H1 (cell line): ENCODE measurements at regions not wholly inside any gene's neighbourhood (a gene's known extent, or its start where the extent isn't known, plus 50 kb on each side); places are given as distances from the start of the nearest gene placed in this dataset.

ENCODE experiments used
- CTCF ChIA-PET: fragments of 300-600 bp; sonication (Branson Sonifier 250); formaldehyde crosslinking; loops from one replicate; lab custom pipeline; 2021; ENCODE audit not compliant: partially characterized antibody; lab: Charles Lee
- POLR2A ChIA-PET: fragments of 300-600 bp; sonication (Branson Sonifier 250); formaldehyde crosslinking; loops from one replicate; lab custom pipeline; 2021; ENCODE audit warnings: inconsistent platforms; ENCODE audit not compliant: partially characterized antibody; lab: Charles Lee
- DNase-seq, 2 experiments: peaks; one replicate each; pipeline versions ENCODE4 v3.0.0 to v3.0.0-alpha.2; 2010 to 2022; ENCODE audit warnings: low spot score in 2 of 2, low read depth in 1 of 2, mixed read lengths in 1 of 2
- FAIRE-seq: peaks from 2 replicates; lab custom pipeline; 2011; peaks lifted over from hg19 to GRCh38; lab: Jason Lieb, UNC
- H2AFZ ChIP-seq: 2 replicates; pipeline ENCODE4 v1.8.1; 2012; ENCODE audit warnings: low read length, inconsistent platforms
- H2AK5ac ChIP-seq: 2 replicates; pipeline ENCODE4 v1.6.1; 2013; ENCODE audit warnings: low read depth, low read length
- H2BK120ac ChIP-seq: replicated peaks from 2 replicates; pipeline ENCODE3; 2013; ENCODE audit warnings: low read depth, low read length, inconsistent platforms
- H2BK12ac ChIP-seq: 2 replicates; pipeline ENCODE4 v1.6.1; 2013; ENCODE audit warnings: low read depth, low read length
- H2BK15ac ChIP-seq: 2 replicates; pipeline ENCODE4 v1.6.1; 2013; ENCODE audit warnings: low read length
- H2BK20ac ChIP-seq: 2 replicates; pipeline ENCODE4 v1.6.1; 2013; ENCODE audit warnings: low read length
- H2BK5ac ChIP-seq: 2 replicates; pipeline ENCODE4 v1.6.1; 2013; ENCODE audit warnings: low read depth, low read length
- H3K14ac ChIP-seq: 2 replicates; pipeline ENCODE4 v1.6.1; 2013; ENCODE audit warnings: inconsistent platforms; ENCODE audit not compliant: insufficient read length
- H3K18ac ChIP-seq: 2 replicates; pipeline ENCODE4 v1.6.1; 2013; ENCODE audit warnings: low read length; ENCODE audit errors: extremely low read depth
- H3K23ac ChIP-seq: 2 replicates; pipeline ENCODE4 v1.6.1; 2013; ENCODE audit warnings: inconsistent platforms; ENCODE audit not compliant: insufficient read length
- H3K23me2 ChIP-seq: 2 replicates; pipeline ENCODE4 v1.6.1; 2013; ENCODE audit warnings: low read depth, low read length
- H3K27ac ChIP-seq: 2 replicates; pipeline ENCODE4 v1.6.1; 2011; ENCODE audit warnings: low read depth, low read length, inconsistent platforms
- H3K27me3 ChIP-seq, 4 experiments: replicated peaks in 1 of 4; 1 replicate in 1 of 4; 2 replicates in 3 of 4; pipeline versions ENCODE4 v1.6.1 to v1.8.1; 2011 to 2013; ENCODE audit warnings: low read length in 3 of 4, mild to moderate bottlenecking in 3 of 4, inconsistent platforms in 2 of 4, mixed read lengths in 2 of 4, moderate library complexity in 1 of 4; ENCODE audit not compliant: control insufficient read depth in 3 of 4, insufficient read depth in 3 of 4; ENCODE audit errors: extremely low read depth in 1 of 4
- H3K36me3 ChIP-seq, 4 experiments: 2 replicates each; pipeline versions ENCODE4 v1.6.1 to v1.8.1; 2011 to 2013; ENCODE audit warnings: mild to moderate bottlenecking in 4 of 4, low read length in 3 of 4, moderate library complexity in 2 of 4, control low read depth in 1 of 4, inconsistent platforms in 1 of 4; ENCODE audit not compliant: insufficient read depth in 4 of 4, control insufficient read depth in 2 of 4
- H3K4ac ChIP-seq: replicated peaks from 2 replicates; pipeline ENCODE3; 2013; ENCODE audit warnings: low read length, low read depth, mixed read lengths, inconsistent platforms; ENCODE audit not compliant: insufficient read length
- H3K4me1 ChIP-seq, 4 experiments: replicated peaks in 1 of 4; 1 replicate in 1 of 4; 2 replicates in 3 of 4; pipeline versions ENCODE4 v1.6.1 to v1.8.1; 2011 to 2013; ENCODE audit warnings: low read length in 3 of 4, inconsistent platforms in 2 of 4, mixed read lengths in 1 of 4; ENCODE audit not compliant: insufficient read depth in 4 of 4, control insufficient read depth in 3 of 4
- H3K4me2 ChIP-seq, 2 experiments: 2 replicates each; pipeline versions ENCODE4 v1.6.1 to v1.8.1; 2011 to 2013; ENCODE audit warnings: low read depth in 2 of 2, low read length in 2 of 2, control low read depth in 1 of 2, inconsistent platforms in 1 of 2, mild to moderate bottlenecking in 1 of 2; ENCODE audit not compliant: insufficient read depth in 1 of 2
- H3K4me3 ChIP-seq, 4 experiments: fragments of 200-600, 300-600 bp in 1 of 4; sonication (generic), shearing (Covaris generic), sonication (Bioruptor Twin) in 1 of 4; 2 replicates each; pipeline versions ENCODE4 v1.5.1 to v1.8.1; 2011 to 2016; ENCODE audit warnings: low read length in 4 of 4, low read depth in 3 of 4, control low read depth in 2 of 4, inconsistent platforms in 2 of 4, mild to moderate bottlenecking in 2 of 4, mixed read lengths in 1 of 4, moderate library complexity in 1 of 4; ENCODE audit not compliant: insufficient read depth in 2 of 4; ENCODE audit errors: extremely low read depth in 1 of 4
- H3K56ac ChIP-seq: replicated peaks from 2 replicates; pipeline ENCODE3; 2013; ENCODE audit warnings: low read depth, mild to moderate bottlenecking, mixed read lengths, low read length, inconsistent platforms; ENCODE audit not compliant: insufficient read length
- H3K79me1 ChIP-seq: 2 replicates; pipeline ENCODE4 v1.6.1; 2013; ENCODE audit warnings: low read depth, low read length, control low read depth
- H3K79me2 ChIP-seq, 2 experiments: 2 replicates each; pipeline versions ENCODE4 v1.6.1 to v1.8.1; 2012 to 2013; ENCODE audit warnings: low read length in 2 of 2, mild to moderate bottlenecking in 2 of 2, inconsistent platforms in 1 of 2; ENCODE audit not compliant: insufficient read depth in 2 of 2, control insufficient read depth in 1 of 2
- H3K9ac ChIP-seq, 4 experiments: replicated peaks in 1 of 4; 1 replicate in 1 of 4; 2 replicates in 3 of 4; pipeline versions ENCODE4 v1.6.1 to v1.8.1; 2011 to 2013; ENCODE audit warnings: low read depth in 3 of 4, low read length in 3 of 4, control low read depth in 2 of 4, mild to moderate bottlenecking in 2 of 4, moderate library complexity in 2 of 4, inconsistent platforms in 1 of 4; ENCODE audit errors: extremely low read depth in 1 of 4
- H3K9me3 ChIP-seq, 2 experiments: 2 replicates each; pipeline versions ENCODE4 v1.6.1 to v1.8.1; 2012 to 2013; ENCODE audit warnings: mild to moderate bottlenecking in 2 of 2, moderate library complexity in 2 of 2, control low read depth in 1 of 2, inconsistent platforms in 1 of 2, low read depth in 1 of 2, low read length in 1 of 2, mixed read lengths in 1 of 2; ENCODE audit not compliant: insufficient read depth in 2 of 2
- H4K20me1 ChIP-seq, 2 experiments: replicated peaks in 1 of 2; 2 replicates each; pipeline versions ENCODE3 to v1.8.1; 2011 to 2013; ENCODE audit warnings: inconsistent platforms in 2 of 2, low read length in 2 of 2, mild to moderate bottlenecking in 1 of 2; ENCODE audit not compliant: insufficient read depth in 2 of 2, control insufficient read depth in 1 of 2
- H4K5ac ChIP-seq: 2 replicates; pipeline ENCODE4 v1.6.1; 2013; ENCODE audit warnings: low read length, low read depth, mixed read lengths, inconsistent platforms; ENCODE audit not compliant: insufficient read length
- H4K8ac ChIP-seq: 2 replicates; pipeline ENCODE4 v1.8.0; 2013; ENCODE audit warnings: mild to moderate bottlenecking, moderate library complexity, low read length, inconsistent platforms; ENCODE audit not compliant: insufficient read depth; ENCODE audit errors: extremely low read depth
- H4K91ac ChIP-seq: replicated peaks from 2 replicates; pipeline ENCODE3; 2013; ENCODE audit warnings: low read length, mixed read lengths, inconsistent platforms; ENCODE audit not compliant: insufficient read length
- HDAC2 ChIP-seq, 2 experiments: fragments of 300-600 bp in 1 of 2; sonication (generic) in 1 of 2; IDR thresholded peaks; 2 replicates each; pipeline ENCODE4 v1.6.1; 2011 to 2012; ENCODE audit warnings: low read depth in 2 of 2, low read length in 2 of 2, mild to moderate bottlenecking in 2 of 2, moderate library complexity in 2 of 2, borderline replicate concordance in 1 of 2, inconsistent platforms in 1 of 2
- NANOG ChIP-seq: IDR thresholded peaks from 2 replicates; pipeline ENCODE4 v1.6.1; 2011; ENCODE audit warnings: low read length, low read depth, mild to moderate bottlenecking, inconsistent platforms; ENCODE audit not compliant: insufficient read depth, poor library complexity, severe bottlenecking
- YY1 ChIP-seq: IDR thresholded peaks from 2 replicates; pipeline ENCODE4 v1.6.1; 2011; ENCODE audit warnings: low read depth, mild to moderate bottlenecking, low read length
- WGBS, 2 experiments: shearing (Covaris generic) in 1 of 2; methylation state at CpG; one replicate each; pipeline versions ENCODE4 v1.1.6 to v1.1.7; 2013 to 2015; ENCODE audit warnings: low lambda C conversion rate in 2 of 2, mixed read lengths in 2 of 2, inconsistent platforms in 1 of 2, low coverage in 1 of 2, missing lambda C conversion rate in 1 of 2; ENCODE audit not compliant: insufficient replicate concordance in 2 of 2, insufficient coverage in 1 of 2, insufficient read length in 1 of 2; ENCODE audit errors: extremely low coverage in 1 of 2, missing lambda C conversion rate in 1 of 2; 5-methylcytosine and 5-hydroxymethylcytosine counted together

DNA sequence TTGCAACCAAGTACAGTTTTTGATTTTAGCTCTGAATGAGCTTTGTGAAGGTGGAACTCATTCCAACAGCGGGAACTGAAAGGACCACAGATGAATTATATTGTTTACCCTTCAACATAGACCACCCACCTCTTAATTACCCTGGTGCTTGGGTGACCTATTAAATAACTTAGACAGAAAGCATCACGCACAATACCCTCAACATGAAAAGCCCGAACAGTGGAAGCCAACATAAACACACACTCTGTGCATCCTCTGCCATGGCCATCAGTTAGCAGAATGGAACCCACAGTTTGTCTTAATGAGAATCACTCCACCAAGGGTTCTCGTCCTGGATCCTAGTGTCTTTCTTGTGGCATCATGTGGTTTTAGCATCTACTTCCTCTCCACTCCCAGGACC is 60.5 kb downstream of the FOXF2 start:
- CTCF ChIA-PET = interaction anchor here (1.2 to 3.5 kb wide), 4 partner anchors 12 to 114 kb away, joined by 3 to 19 read pairs (median 6); no protein-coding TSS in a partner anchor
- TF ChIP-seq HDAC2 (IDR thresholded peaks at IDR 0.05; ENCODE audit: borderline replicate concordance in 1 of 2, low read depth in 2 of 2, low read length in 2 of 2) (no peak), YY1 (no peak), NANOG (no peak)
- Histone ChIP-seq H2BK20ac (peak overlapping the region; percentile 9; the same call in 1 of the 2 replicates), H2BK15ac (no peak overlapping the region), H3K27me3 (no peaks in the 10 kb centered on the region; a peak in 1 of 7 replicates), H3K4ac (no peak overlapping the region), H4K5ac (no peak overlapping the region), H3K56ac (no peak overlapping the region), H2AFZ (no peak overlapping the region), H3K36me3 (peaks cover 0 to 2% (median 0%) of the 10 kb centered on the region in 4 experiments; a peak in 1 of 8 replicates), H3K4me1 (peaks cover 0 to 4% (median 0%) of the 10 kb centered on the region in 4 experiments; a peak in 2 of 7 replicates), H2BK12ac (no peak overlapping the region), H3K23ac (no peak overlapping the region), H3K14ac (no peak overlapping the region), H4K20me1 (no peaks in the 10 kb centered on the region), H2AK5ac (no peak overlapping the region; the same call in 1 of the 2 replicates), H4K8ac (no peak overlapping the region), H3K9me3 (peaks cover 5 to 12% of the 10 kb centered on the region in 2 experiments; a peak in 3 of 4 replicates), H2BK5ac (no peak overlapping the region), H3K27ac (no peak overlapping the region), H3K4me3 (no peak overlapping the region), H3K4me2 (no peak overlapping the region), H3K23me2 (no peaks in the 10 kb centered on the region), H3K18ac (no peak overlapping the region), H3K9ac (no peak overlapping the region), H2BK120ac (no peak overlapping the region), H3K79me2 (no peaks in the 10 kb centered on the region), H3K79me1 (no peaks in the 10 kb centered on the region), H4K91ac (no peak overlapping the region)
- FAIRE-seq (no peak), DNase-seq (no peak)
- WGBS, 2 experiments = 94% methylated on average over 4 of the region's 4 CpGs; no CpG with 5 or more reads in 1 of the 2 experiments
- POLR2A ChIA-PET = no interaction called here
